ENCODE measurements at regions not wholly inside any gene's neighbourhood (a gene's known extent, or its start where the extent isn't known, plus 50 kb on each side); places are given as distances from the start of the nearest gene placed in this dataset.
A peak's percentile ranks its signal among the peaks of the same experiment; 100 is the strongest.

DNA sequence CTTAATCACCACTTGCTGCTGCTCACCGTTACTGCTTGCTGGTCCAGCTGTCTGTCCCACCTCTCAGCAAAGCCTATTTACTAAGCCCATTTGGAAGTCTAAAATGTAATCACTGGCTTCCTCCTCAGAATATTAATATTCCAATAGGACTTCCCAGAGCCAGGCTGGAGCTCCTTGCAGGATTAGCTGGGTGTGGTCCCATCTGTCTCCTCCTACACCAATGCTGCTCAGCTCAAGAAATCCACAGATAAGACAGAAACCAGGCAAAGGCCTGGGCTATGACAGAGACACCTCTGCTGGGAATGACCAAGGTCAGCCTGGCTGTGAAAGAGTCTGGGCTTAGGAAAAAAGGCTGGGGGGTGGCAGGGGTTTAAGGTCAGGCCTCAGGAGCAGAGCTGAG lies 317.8 kb downstream of the BUD13 start:
- no peak for DNase-seq (ENCODE audit: low read depth)
- H3K4me3 ChIP-seq (ENCODE audit: control insufficient read depth, low read depth, low read length) = no peak overlapping the region
- TF ChIP-seq, protein P1, sequence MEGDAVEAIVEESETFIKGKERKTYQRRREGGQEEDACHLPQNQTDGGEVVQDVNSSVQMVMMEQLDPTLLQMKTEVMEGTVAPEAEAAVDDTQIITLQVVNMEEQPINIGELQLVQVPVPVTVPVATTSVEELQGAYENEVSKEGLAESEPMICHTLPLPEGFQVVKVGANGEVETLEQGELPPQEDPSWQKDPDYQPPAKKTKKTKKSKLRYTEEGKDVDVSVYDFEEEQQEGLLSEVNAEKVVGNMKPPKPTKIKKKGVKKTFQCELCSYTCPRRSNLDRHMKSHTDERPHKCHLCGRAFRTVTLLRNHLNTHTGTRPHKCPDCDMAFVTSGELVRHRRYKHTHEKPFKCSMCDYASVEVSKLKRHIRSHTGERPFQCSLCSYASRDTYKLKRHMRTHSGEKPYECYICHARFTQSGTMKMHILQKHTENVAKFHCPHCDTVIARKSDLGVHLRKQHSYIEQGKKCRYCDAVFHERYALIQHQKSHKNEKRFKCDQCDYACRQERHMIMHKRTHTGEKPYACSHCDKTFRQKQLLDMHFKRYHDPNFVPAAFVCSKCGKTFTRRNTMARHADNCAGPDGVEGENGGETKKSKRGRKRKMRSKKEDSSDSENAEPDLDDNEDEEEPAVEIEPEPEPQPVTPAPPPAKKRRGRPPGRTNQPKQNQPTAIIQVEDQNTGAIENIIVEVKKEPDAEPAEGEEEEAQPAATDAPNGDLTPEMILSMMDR (IDR thresholded peaks at IDR 0.05; ENCODE audit: control insufficient read depth, insufficient read depth, low read depth, low read length, missing control alignments) = no peak

DNA sequence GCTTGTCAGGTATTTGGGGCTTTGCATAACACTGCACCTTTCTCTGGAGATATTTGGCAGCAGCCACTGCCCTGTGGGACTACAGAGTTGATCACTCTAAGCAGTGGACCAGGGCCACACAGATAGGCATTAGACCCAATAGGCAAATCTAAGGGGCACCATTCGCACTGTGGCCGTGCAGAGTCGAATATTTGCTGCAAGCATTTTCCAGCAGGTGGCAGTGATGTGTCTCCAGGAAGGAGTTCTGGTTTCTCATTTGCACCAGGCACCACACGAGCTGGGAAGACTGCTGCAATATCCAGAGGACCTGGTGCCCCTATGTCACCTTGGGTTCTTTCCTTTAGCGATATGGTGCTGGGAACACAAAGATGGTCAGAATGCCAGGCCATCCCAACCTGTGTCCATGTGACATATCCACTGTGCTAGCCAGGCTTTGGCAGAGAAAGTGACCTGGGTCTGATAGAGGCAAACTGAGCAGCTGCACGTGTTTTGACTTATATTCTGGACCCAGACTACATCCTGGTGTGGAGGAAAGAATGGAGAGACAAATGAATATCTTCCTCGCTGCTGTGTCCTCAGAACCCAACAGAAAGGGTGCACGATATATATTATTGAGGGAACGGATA lies 318.7 kb downstream of the BUD13 start:
- peak; percentile 8 for DNase-seq (ENCODE audit: low read depth)
- TF ChIP-seq, protein P1 (IDR thresholded peaks at IDR 0.05; ENCODE audit: control insufficient read depth, insufficient read depth, low read depth, low read length, missing control alignments) = peak; percentile 70
- no peak overlapping the region for H3K4me3 ChIP-seq (ENCODE audit: control insufficient read depth, low read depth, low read length)

DNA sequence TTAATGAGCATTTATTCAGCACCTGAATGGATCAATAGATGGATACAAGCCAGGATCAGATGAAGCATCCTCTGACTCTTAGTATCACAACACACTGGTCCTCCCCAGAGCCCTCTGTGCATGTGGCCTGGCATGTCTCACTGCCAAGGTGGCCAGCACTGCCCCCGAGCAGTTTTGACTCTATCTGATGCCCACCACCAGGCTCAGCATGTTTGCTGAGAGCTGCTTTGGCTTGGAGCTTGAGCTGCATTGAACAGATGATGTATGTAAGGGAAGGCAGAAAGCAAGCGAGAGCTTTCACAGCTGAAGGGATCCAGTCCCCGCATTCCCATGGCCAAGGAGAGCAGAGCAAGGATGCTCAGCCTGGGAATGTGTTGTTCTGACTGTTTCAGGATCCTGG lies 320.3 kb downstream of the BUD13 start:
- TF ChIP-seq, protein P1 (IDR thresholded peaks at IDR 0.05; ENCODE audit: control insufficient read depth, insufficient read depth, low read depth, low read length, missing control alignments) = no peak
- no peak for DNase-seq (ENCODE audit: low read depth)

DNA sequence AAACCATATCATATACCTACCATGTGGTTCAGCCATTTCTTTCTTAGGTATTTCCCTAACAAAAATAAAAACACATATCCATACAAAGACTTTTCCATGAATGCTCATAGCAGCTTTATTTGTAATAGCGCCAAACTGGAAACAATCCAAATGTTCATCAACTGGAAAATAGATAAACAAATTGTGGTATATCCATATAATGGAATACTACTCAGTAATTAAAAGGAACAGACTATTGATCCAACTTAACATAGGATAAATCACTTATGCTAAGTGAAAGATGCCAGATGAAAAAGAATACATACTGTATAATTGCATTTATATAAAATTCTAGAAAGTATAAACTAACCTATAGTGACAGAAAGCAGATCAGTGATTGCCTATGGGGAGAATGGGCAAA lies 323.3 kb downstream of the BUD13 start:
- DNase-seq (ENCODE audit: low read depth) = no peak
- TF ChIP-seq, protein P1 (IDR thresholded peaks at IDR 0.05; ENCODE audit: control insufficient read depth, insufficient read depth, low read depth, low read length, missing control alignments) = no peak

More for the DNA sequence above, 320.3 kb downstream of the BUD13 start:
- no peak overlapping the region for H3K4me3 ChIP-seq (ENCODE audit: control insufficient read depth, low read depth, low read length)

DNA sequence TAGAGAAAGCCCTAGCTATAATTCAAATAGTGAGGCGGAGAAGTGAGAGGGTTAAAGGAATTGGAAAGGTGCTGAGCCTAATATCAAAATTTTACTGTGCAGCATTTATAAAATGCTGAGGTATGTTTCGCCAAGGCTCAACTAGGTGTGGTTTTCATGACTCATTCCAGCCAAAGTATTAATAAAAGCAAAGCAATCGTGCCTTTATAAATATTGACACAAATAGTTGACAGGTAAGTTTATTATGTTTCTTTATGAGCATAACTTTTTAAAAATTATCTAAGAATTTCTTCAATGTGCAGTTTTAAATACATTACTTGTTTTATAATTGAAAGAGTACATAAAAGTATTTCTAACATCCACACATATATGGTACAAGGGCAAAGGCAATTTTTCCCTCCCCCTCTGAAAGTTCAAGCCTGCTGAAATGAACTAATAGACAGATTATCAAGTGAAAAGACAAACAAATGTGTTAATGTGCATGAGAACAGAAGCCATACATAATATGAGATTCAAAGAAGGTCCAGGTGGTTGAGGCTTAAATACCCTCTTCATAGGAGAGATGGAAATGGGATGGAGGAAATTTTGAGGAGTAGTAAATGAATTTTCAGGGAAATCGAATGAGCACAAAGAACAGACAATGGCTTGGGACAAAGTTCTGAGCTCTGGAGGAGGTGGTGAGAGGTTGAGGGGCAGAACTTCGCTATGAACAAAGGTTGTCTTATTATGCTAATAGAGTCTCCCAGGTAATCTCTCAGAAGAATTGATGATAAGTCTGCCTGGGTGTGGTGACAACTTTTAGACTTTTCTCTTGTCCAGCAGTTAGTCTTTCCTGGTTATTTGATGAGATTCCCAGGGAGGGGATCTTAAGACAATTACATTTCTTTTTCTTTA lies 326.5 kb downstream of the BUD13 start:
- H3K4me3 ChIP-seq (ENCODE audit: control insufficient read depth, low read depth, low read length) = no peak overlapping the region
- TF ChIP-seq, protein P1 (IDR thresholded peaks at IDR 0.05; ENCODE audit: control insufficient read depth, insufficient read depth, low read depth, low read length, missing control alignments) = no peak
- DNase-seq (ENCODE audit: low read depth) = no peak

More for the DNA sequence above, 323.3 kb downstream of the BUD13 start:
- no peak overlapping the region for H3K4me3 ChIP-seq (ENCODE audit: control insufficient read depth, low read depth, low read length)

DNA sequence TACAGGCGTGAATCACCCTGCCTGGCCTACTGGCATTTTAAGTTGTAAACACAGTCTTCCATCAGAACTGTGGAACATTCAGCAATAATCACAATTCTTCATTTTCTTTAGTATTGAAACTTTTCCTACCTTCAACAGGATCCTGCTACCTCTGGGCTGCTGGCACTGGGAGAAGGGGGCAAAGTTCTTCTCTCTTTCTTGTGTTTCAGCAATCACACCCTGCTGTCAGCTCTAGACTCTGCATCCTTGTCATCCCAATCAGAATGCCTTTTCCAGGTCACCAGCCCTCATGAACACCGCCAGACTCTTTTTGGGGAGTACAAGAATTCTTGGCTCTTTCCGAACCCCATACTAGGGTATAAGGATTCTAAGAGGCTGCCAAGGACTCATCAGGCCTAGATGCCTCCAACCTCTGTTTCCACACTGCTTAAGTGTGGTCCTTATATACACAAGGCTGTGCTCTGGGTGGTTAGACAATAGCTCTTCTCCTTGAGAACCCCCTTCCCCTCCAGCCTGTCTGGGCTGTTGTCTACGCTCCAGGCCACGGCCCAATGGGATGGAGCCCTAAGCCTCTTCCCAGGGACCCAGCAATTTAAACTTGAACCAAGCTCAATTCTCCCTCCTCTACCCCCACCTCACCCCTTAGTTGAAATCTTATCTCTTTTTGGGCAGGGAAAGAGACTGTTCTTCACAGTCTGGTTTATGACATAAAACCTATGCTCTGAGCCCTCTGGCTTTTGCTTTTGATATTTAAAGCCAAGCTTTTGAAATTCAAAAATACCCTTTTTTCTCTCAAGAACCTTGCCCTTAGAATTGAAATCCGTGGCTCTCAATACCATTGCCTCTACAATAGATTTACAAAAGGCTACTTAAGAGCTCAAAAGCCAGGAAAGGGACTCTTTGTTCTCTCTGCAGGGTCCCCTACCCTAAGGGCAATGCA lies 327.4 kb downstream of the BUD13 start:
- no peak overlapping the region for H3K4me3 ChIP-seq (ENCODE audit: control insufficient read depth, low read depth, low read length)
- TF ChIP-seq, protein P1 (IDR thresholded peaks at IDR 0.05; ENCODE audit: control insufficient read depth, insufficient read depth, low read depth, low read length, missing control alignments) = no peak
- DNase-seq (ENCODE audit: low read depth) = no peak

Measured in AG09309 (cell line).